ENCODE measurements at regions not wholly inside any gene's neighbourhood (a gene's known extent, or its start where the extent isn't known, plus 50 kb on each side); places are given as distances from the start of the nearest gene placed in this dataset.

- no peaks in the 10 kb centered on the region for H3K36me3 ChIP-seq (ENCODE audit: insufficient read depth, low read length, poor library complexity, severe bottlenecking)
- ChIA-PET POLR2A (ENCODE audit: low non-redundant PET) (no interaction called here), CTCF (no interaction called here)
- BruUV-seq (replicated peaks), result no TSS peak
- H3K27me3 ChIP-seq (replicated peaks; ENCODE audit: insufficient read depth, low read depth, low read length, poor library complexity), result no peaks in the 10 kb centered on the region
- intact Hi-C loops (cut with micrococcal nuclease; ENCODE audit: unreplicated experiment), result no loop called here
- no peak overlapping the region for H3K27ac ChIP-seq (ENCODE audit: low read depth, low read length, poor library complexity, severe bottlenecking)
- DNase-seq (ENCODE audit: low spot score), result no peak
- TF ChIP-seq EZH2 (IDR thresholded peaks at IDR 0.05; ENCODE audit: borderline replicate concordance, low read depth, low read length, poor library complexity, severe bottlenecking), result no peak
- no peak for TF ChIP-seq CTCF (conservative IDR thresholded peaks at IDR 0.05; ENCODE audit: low read depth, low read length)
- H3K4me3 ChIP-seq (ENCODE audit: low read depth, low read length, poor library complexity, severe bottlenecking), result no peak overlapping the region
- H3K9me3 ChIP-seq (ENCODE audit: low read depth, low read length, poor library complexity, severe bottlenecking), result peaks cover 4% of the 10 kb centered on the region
- H3K4me1 ChIP-seq (ENCODE audit: insufficient read depth, low read length, poor library complexity, severe bottlenecking), result no peaks in the 10 kb centered on the region
These were observed 241.1 kb upstream of the KLF3 start for GRCh38 chr4:38422850-38423249.

- Histone ChIP-seq H3K36me3 (ENCODE audit: insufficient read depth, low read length, poor library complexity, severe bottlenecking) (no peaks in the 10 kb centered on the region), H3K4me3 (ENCODE audit: low read depth, low read length, poor library complexity, severe bottlenecking) (no peak overlapping the region), H3K27ac (ENCODE audit: low read depth, low read length, poor library complexity, severe bottlenecking) (no peak overlapping the region), H3K4me1 (ENCODE audit: insufficient read depth, low read length, poor library complexity, severe bottlenecking) (no peaks in the 10 kb centered on the region), H3K9me3 (ENCODE audit: low read depth, low read length, poor library complexity, severe bottlenecking) (peaks cover 4% of the 10 kb centered on the region), H3K27me3 (replicated peaks; ENCODE audit: insufficient read depth, low read depth, low read length, poor library complexity) (no peaks in the 10 kb centered on the region)
- DNase-seq (ENCODE audit: low spot score), result no peak
- CTCF ChIA-PET, result no interaction called here
- no peak for TF ChIP-seq EZH2 (IDR thresholded peaks at IDR 0.05; ENCODE audit: borderline replicate concordance, low read depth, low read length, poor library complexity, severe bottlenecking)
- no peak for TF ChIP-seq CTCF (conservative IDR thresholded peaks at IDR 0.05; ENCODE audit: low read depth, low read length)
- no TSS peak for BruUV-seq (replicated peaks)
- POLR2A ChIA-PET (ENCODE audit: low non-redundant PET), result no interaction called here
- intact Hi-C loops (cut with micrococcal nuclease; ENCODE audit: unreplicated experiment), result no loop called here
These were observed 239.7 kb upstream of the KLF3 start for GRCh38 chr4:38424151-38424871.

- intact Hi-C loops (cut with micrococcal nuclease; ENCODE audit: unreplicated experiment), result no loop called here
- Histone ChIP-seq H3K9me3 (ENCODE audit: low read depth, low read length, poor library complexity, severe bottlenecking) (no peaks in the 10 kb centered on the region), H3K4me1 (ENCODE audit: insufficient read depth, low read length, poor library complexity, severe bottlenecking) (no peaks in the 10 kb centered on the region), H3K27me3 (replicated peaks; ENCODE audit: insufficient read depth, low read depth, low read length, poor library complexity) (no peaks in the 10 kb centered on the region), H3K36me3 (ENCODE audit: insufficient read depth, low read length, poor library complexity, severe bottlenecking) (no peaks in the 10 kb centered on the region), H3K27ac (ENCODE audit: low read depth, low read length, poor library complexity, severe bottlenecking) (no peak overlapping the region), H3K4me3 (ENCODE audit: low read depth, low read length, poor library complexity, severe bottlenecking) (no peak overlapping the region)
- no TSS peak for BruUV-seq (replicated peaks)
- CTCF ChIA-PET, result no interaction called here
- TF ChIP-seq CTCF (conservative IDR thresholded peaks at IDR 0.05; ENCODE audit: low read depth, low read length) (no peak), EZH2 (IDR thresholded peaks at IDR 0.05; ENCODE audit: borderline replicate concordance, low read depth, low read length, poor library complexity, severe bottlenecking) (no peak)
- POLR2A ChIA-PET (ENCODE audit: low non-redundant PET), result no interaction called here
- DNase-seq (ENCODE audit: low spot score), result no peak
These were observed 237.5 kb upstream of the KLF3 start for GRCh38 chr4:38426532-38426931.

All from A673 (cell line).